Gastrocnemius medialis (tissue), 4 donors: ENCODE measurements at regions not wholly inside any gene's neighbourhood (a gene's known extent, or its start where the extent isn't known, plus 50 kb on each side); places are given as distances from the start of the nearest gene placed in this dataset.
A peak's percentile ranks its signal among the peaks of the same experiment; 100 is the strongest.

Experiments
- ATAC-seq, 2 donors: fragments of 150-250 bp; one replicate each; pipeline ENCODE4 v1.9.1; 2016
- DNase-seq, 2 donors: peaks; one replicate each; pipeline ENCODE4 v3.0.0-alpha.2; 2019
- H3K27ac ChIP-seq, 4 donors: fragments of 200-600 bp; sonication (generic); 1 replicate in 1 of 4; 2 replicates in 3 of 4; pipeline ENCODE4 v1.5.1; 2016 to 2018; ENCODE audit warnings: mild to moderate bottlenecking in 2 of 4, moderate library complexity in 1 of 4
- H3K27me3 ChIP-seq, 3 donors: fragments of 200-600 bp; sonication (generic) in 2 of 3; 1 replicate in 1 of 3; 2 replicates in 2 of 3; pipeline versions ENCODE4 v1.5.1 to v1.6.0; 2016 to 2019; ENCODE audit warnings: mild to moderate bottlenecking in 1 of 3, moderate library complexity in 1 of 3
- H3K36me3 ChIP-seq, 2 donors: fragments of 200-600 bp; sonication (generic) in 1 of 2; one replicate each; pipeline ENCODE4 v1.5.1; 2017 to 2018
- H3K4me1 ChIP-seq, 2 donors: fragments of 200-600 bp; sonication (generic) in 1 of 2; one replicate each; pipeline ENCODE4 v1.5.1; 2016 to 2017; ENCODE audit warnings: mild to moderate bottlenecking in 2 of 2
- H3K4me3 ChIP-seq, 4 donors: fragments of 200-600 bp; sonication (generic) in 3 of 4; 1 replicate in 1 of 4; 2 replicates in 3 of 4; pipeline ENCODE4 v1.5.1; 2016 to 2019; ENCODE audit warnings: mild to moderate bottlenecking in 2 of 4
- H3K9me3 ChIP-seq, 3 donors: fragments of 200-600 bp; sonication (generic) in 2 of 3; 1 replicate in 1 of 3; 2 replicates in 2 of 3; pipeline ENCODE4 v1.5.1; 2016 to 2019
- POLR2A ChIP-seq, 2 donors: fragments of 450-650 bp; IDR thresholded peaks; one replicate each; pipeline ENCODE4 v1.6.1; 2017; ENCODE audit warnings: antibody characterized with exemption in 2 of 2, mild to moderate bottlenecking in 2 of 2, moderate library complexity in 2 of 2
- in situ Hi-C, 4 donors: fragments of 200-750 bp; cut with MboI; loops; one replicate each; pipeline versions ENCODE4 v1.15.0 to v1.8.0; 2017; ENCODE audit warnings: low sequenced_read_pairs in 4 of 4
- intact Hi-C: fragments of 100-400 bp; cut with DNase I; formaldehyde crosslinking; loops from one replicate; pipeline ENCODE4 v1.15.1; 2023; ENCODE audit warnings: low total_unique reads
- TF ChIP-seq, protein P1 (sequence below), 5 experiments: fragments of 450-650 bp in 3 of 5; fragments of 200-600 bp in 2 of 5; sonication (generic) in 2 of 5; IDR thresholded peaks in 4 of 5; conservative IDR thresholded peaks in 1 of 5; 1 replicate in 4 of 5; 2 replicates in 1 of 5; pipeline ENCODE4 v1.5.1; 2016 to 2019; ENCODE audit warnings: antibody characterized with exemption in 5 of 5, mild to moderate bottlenecking in 3 of 5, moderate library complexity in 3 of 5

DNA sequence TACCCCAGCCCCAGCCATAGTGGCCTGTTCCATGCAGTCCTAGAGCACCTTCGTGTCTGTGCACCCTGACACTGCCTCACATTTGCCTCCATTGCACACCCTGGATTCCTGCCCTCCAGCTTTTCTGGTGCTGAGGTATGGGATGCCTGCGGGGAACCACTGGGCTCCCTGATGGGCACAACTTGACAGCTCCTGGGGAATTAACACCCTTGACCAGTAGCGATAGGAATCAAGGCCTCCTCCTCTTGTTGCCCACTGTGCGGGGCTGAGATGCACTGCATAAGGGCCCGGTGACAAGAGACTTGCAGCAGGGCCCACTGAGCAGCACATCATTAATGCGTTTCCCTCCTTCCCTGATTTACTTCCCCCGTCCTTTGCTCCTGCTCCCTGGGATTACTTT, 235.6 kb upstream of the MOCS1 start:
- no peaks in the 10 kb centered on the region for H3K9me3 ChIP-seq
- no peaks in the 10 kb centered on the region for H3K36me3 ChIP-seq
- H3K4me3 ChIP-seq = no peak overlapping the region
- no peak for TF ChIP-seq POLR2A (IDR thresholded peaks at IDR 0.05)
- TF ChIP-seq, protein P1, sequence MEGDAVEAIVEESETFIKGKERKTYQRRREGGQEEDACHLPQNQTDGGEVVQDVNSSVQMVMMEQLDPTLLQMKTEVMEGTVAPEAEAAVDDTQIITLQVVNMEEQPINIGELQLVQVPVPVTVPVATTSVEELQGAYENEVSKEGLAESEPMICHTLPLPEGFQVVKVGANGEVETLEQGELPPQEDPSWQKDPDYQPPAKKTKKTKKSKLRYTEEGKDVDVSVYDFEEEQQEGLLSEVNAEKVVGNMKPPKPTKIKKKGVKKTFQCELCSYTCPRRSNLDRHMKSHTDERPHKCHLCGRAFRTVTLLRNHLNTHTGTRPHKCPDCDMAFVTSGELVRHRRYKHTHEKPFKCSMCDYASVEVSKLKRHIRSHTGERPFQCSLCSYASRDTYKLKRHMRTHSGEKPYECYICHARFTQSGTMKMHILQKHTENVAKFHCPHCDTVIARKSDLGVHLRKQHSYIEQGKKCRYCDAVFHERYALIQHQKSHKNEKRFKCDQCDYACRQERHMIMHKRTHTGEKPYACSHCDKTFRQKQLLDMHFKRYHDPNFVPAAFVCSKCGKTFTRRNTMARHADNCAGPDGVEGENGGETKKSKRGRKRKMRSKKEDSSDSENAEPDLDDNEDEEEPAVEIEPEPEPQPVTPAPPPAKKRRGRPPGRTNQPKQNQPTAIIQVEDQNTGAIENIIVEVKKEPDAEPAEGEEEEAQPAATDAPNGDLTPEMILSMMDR (IDR thresholded peaks at IDR 0.05 in 4 of 5, conservative IDR thresholded peaks at IDR 0.05 in 1 of 5) = no peak
- intact Hi-C loops (no loop called here), in situ Hi-C loops (no loop called here)
- DNase-seq (no peak), ATAC-seq (no peak)
- no peaks in the 10 kb centered on the region for H3K27me3 ChIP-seq
- no peaks in the 10 kb centered on the region for H3K4me1 ChIP-seq
- H3K27ac ChIP-seq = no peak overlapping the region

DNA sequence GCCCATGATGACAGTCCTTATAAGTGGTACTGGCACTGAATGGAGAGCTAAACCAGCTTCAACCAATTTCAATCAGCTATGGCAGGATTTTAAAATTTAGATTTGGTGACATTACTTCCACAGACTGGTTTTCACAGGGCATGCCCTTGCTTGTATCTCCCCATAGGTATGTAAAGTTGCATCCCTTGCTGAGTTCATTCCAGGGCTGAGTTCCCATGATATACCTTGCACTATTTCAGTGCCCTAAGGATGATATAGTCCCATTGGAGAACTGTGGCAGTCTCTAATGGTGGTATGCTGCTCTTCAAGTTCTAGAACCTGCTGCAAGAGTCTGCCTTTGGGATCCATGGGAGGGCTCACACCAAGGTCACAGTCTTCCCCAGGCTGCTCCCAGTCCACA, 232.7 kb upstream of the MOCS1 start:
- intact Hi-C loops = no loop called here
- ATAC-seq (no peak), DNase-seq (no peak)
- Histone ChIP-seq H3K27ac (no peak overlapping the region), H3K9me3 (no peaks in the 10 kb centered on the region), H3K27me3 (no peaks in the 10 kb centered on the region), H3K4me1 (no peaks in the 10 kb centered on the region), H3K4me3 (no peak overlapping the region), H3K36me3 (no peaks in the 10 kb centered on the region)
- in situ Hi-C loops = no loop called here
- TF ChIP-seq POLR2A (IDR thresholded peaks at IDR 0.05) = no peak
- TF ChIP-seq, protein P1 (IDR thresholded peaks at IDR 0.05 in 4 of 5, conservative IDR thresholded peaks at IDR 0.05 in 1 of 5) = no peak

GRCh38 chr6:40165036-40165709, 230.9 kb upstream of the MOCS1 start:
- in situ Hi-C loops = no loop called here
- H3K4me3 ChIP-seq = no peak overlapping the region
- H3K9me3 ChIP-seq = no peaks in the 10 kb centered on the region
- ATAC-seq (no peak), DNase-seq (no peak)
- no peaks in the 10 kb centered on the region for H3K36me3 ChIP-seq
- TF ChIP-seq, protein P1 (IDR thresholded peaks at IDR 0.05 in 4 of 5, conservative IDR thresholded peaks at IDR 0.05 in 1 of 5) = no peak
- no peak for TF ChIP-seq POLR2A (IDR thresholded peaks at IDR 0.05)
- H3K27ac ChIP-seq = no peak overlapping the region
- intact Hi-C loops = no loop called here
- no peaks in the 10 kb centered on the region for H3K4me1 ChIP-seq
- H3K27me3 ChIP-seq = no peaks in the 10 kb centered on the region

DNA sequence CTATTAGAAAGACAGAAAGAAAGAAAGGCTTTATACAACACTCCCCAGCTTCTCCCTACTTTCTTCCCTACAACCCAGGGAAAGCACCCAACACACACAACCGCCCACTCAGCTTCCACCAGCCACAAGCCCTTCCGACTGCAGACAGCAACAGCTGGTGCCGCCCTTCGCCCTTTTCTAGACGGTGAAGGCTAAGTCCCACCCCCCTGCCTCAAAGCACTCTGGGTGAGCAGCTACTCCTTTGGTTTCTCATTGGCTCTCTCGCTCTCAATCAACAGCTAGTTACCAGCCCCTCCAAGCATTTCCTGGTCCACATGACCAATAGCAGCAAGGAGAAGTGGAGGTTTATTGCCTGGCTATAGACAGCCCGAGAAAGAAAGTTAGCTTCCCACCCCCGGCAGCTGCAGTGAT, 230.1 kb upstream of the MOCS1 start:
- Histone ChIP-seq H3K36me3 (no peaks in the 10 kb centered on the region), H3K27ac (no peak overlapping the region), H3K27me3 (no peaks in the 10 kb centered on the region), H3K4me1 (no peaks in the 10 kb centered on the region), H3K9me3 (no peaks in the 10 kb centered on the region), H3K4me3 (no peak overlapping the region)
- in situ Hi-C loops (no loop called here), intact Hi-C loops (no loop called here)
- DNase-seq (peak in 1 of 2 donors; percentile 19), ATAC-seq (peak in 1 of 2 donors; percentile 58)
- TF ChIP-seq POLR2A (IDR thresholded peaks at IDR 0.05) = no peak
- TF ChIP-seq, protein P1 (IDR thresholded peaks at IDR 0.05 in 4 of 5, conservative IDR thresholded peaks at IDR 0.05 in 1 of 5) = no peak

DNA sequence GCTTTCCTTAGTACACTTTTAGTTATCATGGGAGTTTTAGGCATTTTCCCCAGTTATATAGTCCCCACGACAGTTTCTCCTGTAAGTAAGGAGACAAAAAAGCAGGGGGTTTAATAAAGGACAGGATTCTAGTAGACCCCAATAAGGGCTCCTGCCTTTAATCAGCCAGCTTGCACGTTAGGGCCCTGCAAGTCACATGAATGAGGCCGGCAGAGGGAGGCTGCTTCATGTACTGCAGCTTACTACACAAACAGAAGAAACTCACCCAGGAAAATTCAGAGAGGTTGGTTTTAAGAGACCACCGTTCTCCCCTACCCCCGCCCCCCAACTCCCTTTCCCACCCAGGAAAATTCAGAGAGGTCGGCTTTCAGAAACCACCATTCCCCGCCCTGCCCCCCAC, 229.7 kb upstream of the MOCS1 start:
- in situ Hi-C loops = no loop called here
- Histone ChIP-seq H3K36me3 (no peaks in the 10 kb centered on the region), H3K9me3 (no peaks in the 10 kb centered on the region), H3K4me3 (no peak overlapping the region), H3K4me1 (no peaks in the 10 kb centered on the region), H3K27me3 (no peaks in the 10 kb centered on the region), H3K27ac (no peak overlapping the region)
- intact Hi-C loops = no loop called here
- ATAC-seq = no peak
- DNase-seq = no peak
- TF ChIP-seq, protein P1 (IDR thresholded peaks at IDR 0.05 in 4 of 5, conservative IDR thresholded peaks at IDR 0.05 in 1 of 5) = no peak
- TF ChIP-seq POLR2A (IDR thresholded peaks at IDR 0.05) = no peak
